ENCODE measurements at regions not wholly inside any gene's neighbourhood (a gene's known extent, or its start where the extent isn't known, plus 50 kb on each side); places are given as distances from the start of the nearest gene placed in this dataset.

GRCh38 chr14:98056946-98057345 lies 1215.1 kb downstream of the BCL11B start:
- no peak overlapping the region for H3K4me3 ChIP-seq (ENCODE audit: severe bottlenecking)
- DNase-seq (ENCODE audit: low spot score) = no peak
- H3K27ac ChIP-seq (ENCODE audit: poor library complexity, severe bottlenecking) = no peak overlapping the region
- H3K4me1 ChIP-seq (ENCODE audit: insufficient read depth, poor library complexity, severe bottlenecking) = no peaks in the 10 kb centered on the region
- no peak for ATAC-seq (ENCODE audit: low read depth)
- no peaks in the 10 kb centered on the region for H3K27me3 ChIP-seq (ENCODE audit: insufficient read depth, poor library complexity, severe bottlenecking)
- no peak for TF ChIP-seq CTCF (IDR thresholded peaks at IDR 0.05; ENCODE audit: poor library complexity, severe bottlenecking)
- no peaks in the 10 kb centered on the region for H3K9me3 ChIP-seq (ENCODE audit: severe bottlenecking)
- no peaks in the 10 kb centered on the region for H3K36me3 ChIP-seq (ENCODE audit: low read depth)

- no peak overlapping the region for H3K27ac ChIP-seq (ENCODE audit: poor library complexity, severe bottlenecking)
- no peak for TF ChIP-seq CTCF (IDR thresholded peaks at IDR 0.05; ENCODE audit: poor library complexity, severe bottlenecking)
- no peak for ATAC-seq (ENCODE audit: low read depth)
- H3K9me3 ChIP-seq (ENCODE audit: severe bottlenecking) = no peaks in the 10 kb centered on the region
- H3K4me1 ChIP-seq (ENCODE audit: insufficient read depth, poor library complexity, severe bottlenecking) = no peaks in the 10 kb centered on the region
- no peaks in the 10 kb centered on the region for H3K27me3 ChIP-seq (ENCODE audit: insufficient read depth, poor library complexity, severe bottlenecking)
- DNase-seq (ENCODE audit: low spot score) = no peak
- no peaks in the 10 kb centered on the region for H3K36me3 ChIP-seq (ENCODE audit: low read depth)
- H3K4me3 ChIP-seq (ENCODE audit: severe bottlenecking) = no peak overlapping the region
These were observed 1212.9 kb downstream of the BCL11B start for GRCh38 chr14:98059106-98059505.

GRCh38 chr14:98062083-98062482 lies 1209.9 kb downstream of the BCL11B start:
- no peak for DNase-seq (ENCODE audit: low spot score)
- TF ChIP-seq CTCF (IDR thresholded peaks at IDR 0.05; ENCODE audit: poor library complexity, severe bottlenecking) = no peak
- H3K27ac ChIP-seq (ENCODE audit: poor library complexity, severe bottlenecking) = no peak overlapping the region
- H3K4me3 ChIP-seq (ENCODE audit: severe bottlenecking) = no peak overlapping the region
- ATAC-seq (ENCODE audit: low read depth) = no peak
- H3K4me1 ChIP-seq (ENCODE audit: insufficient read depth, poor library complexity, severe bottlenecking) = no peaks in the 10 kb centered on the region
- no peaks in the 10 kb centered on the region for H3K27me3 ChIP-seq (ENCODE audit: insufficient read depth, poor library complexity, severe bottlenecking)
- H3K9me3 ChIP-seq (ENCODE audit: severe bottlenecking) = no peaks in the 10 kb centered on the region
- H3K36me3 ChIP-seq (ENCODE audit: low read depth) = no peaks in the 10 kb centered on the region

GRCh38 chr14:98069712-98070171 lies 1202.3 kb downstream of the BCL11B start:
- peaks cover 13% of the 10 kb centered on the region for H3K4me1 ChIP-seq (ENCODE audit: insufficient read depth, poor library complexity, severe bottlenecking)
- no peak for TF ChIP-seq CTCF (IDR thresholded peaks at IDR 0.05; ENCODE audit: poor library complexity, severe bottlenecking)
- peak overlapping the region; percentile 82 for H3K27ac ChIP-seq (ENCODE audit: poor library complexity, severe bottlenecking)
- no peaks in the 10 kb centered on the region for H3K36me3 ChIP-seq (ENCODE audit: low read depth)
- H3K9me3 ChIP-seq (ENCODE audit: severe bottlenecking) = no peaks in the 10 kb centered on the region
- H3K4me3 ChIP-seq (ENCODE audit: severe bottlenecking) = no peak overlapping the region
- ATAC-seq (ENCODE audit: low read depth) (peak; percentile 99), DNase-seq (ENCODE audit: low spot score) (peak; percentile 76)
- no peaks in the 10 kb centered on the region for H3K27me3 ChIP-seq (ENCODE audit: insufficient read depth, poor library complexity, severe bottlenecking)

DNA sequence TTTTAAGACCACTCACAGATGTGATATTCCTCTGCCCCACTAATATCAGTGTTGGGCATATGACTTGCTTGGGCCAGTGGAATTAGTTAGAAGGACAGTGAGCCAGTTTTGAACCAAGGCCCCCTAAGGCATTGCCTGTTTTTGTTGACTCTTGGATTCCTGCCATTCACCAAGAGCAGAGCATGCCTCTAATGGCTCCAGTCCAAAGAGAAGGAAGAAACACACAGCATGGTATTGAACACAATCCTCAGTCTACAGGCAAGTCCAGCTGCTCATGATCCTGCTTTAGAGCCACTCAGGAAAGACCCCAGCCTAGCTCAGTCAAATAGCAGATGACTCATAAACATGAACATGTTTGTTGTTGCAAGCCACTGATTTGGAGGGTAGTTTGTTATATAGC lies 1201.5 kb downstream of the BCL11B start:
- ATAC-seq (ENCODE audit: low read depth) (no peak), DNase-seq (ENCODE audit: low spot score) (no peak)
- no peak overlapping the region for H3K4me3 ChIP-seq (ENCODE audit: severe bottlenecking)
- peaks cover 13% of the 10 kb centered on the region for H3K4me1 ChIP-seq (ENCODE audit: insufficient read depth, poor library complexity, severe bottlenecking)
- no peaks in the 10 kb centered on the region for H3K9me3 ChIP-seq (ENCODE audit: severe bottlenecking)
- no peak for TF ChIP-seq CTCF (IDR thresholded peaks at IDR 0.05; ENCODE audit: poor library complexity, severe bottlenecking)
- peak overlapping the region; percentile 82 for H3K27ac ChIP-seq (ENCODE audit: poor library complexity, severe bottlenecking)
- no peaks in the 10 kb centered on the region for H3K27me3 ChIP-seq (ENCODE audit: insufficient read depth, poor library complexity, severe bottlenecking)
- H3K36me3 ChIP-seq (ENCODE audit: low read depth) = no peaks in the 10 kb centered on the region

Data from RWPE2 (cell line).